Stimulated activated CD4-positive, alpha-beta T cell treated with anti-CD3 and anti-CD28 coated beads, Interleukin-1b, Interleukin-23, amount 100 ng/mL, for 24 hours (primary cell): ENCODE measurements at regions not wholly inside any gene's neighbourhood (a gene's known extent, or its start where the extent isn't known, plus 50 kb on each side); places are given as distances from the start of the nearest gene placed in this dataset.

Source experiments
- DNase-seq, 4 experiments: peaks; one replicate each; pipeline ENCODE4 v3.0.0-alpha.2; 2020; ENCODE audit warnings: low read depth in 4 of 4, low spot score in 1 of 4

DNA sequence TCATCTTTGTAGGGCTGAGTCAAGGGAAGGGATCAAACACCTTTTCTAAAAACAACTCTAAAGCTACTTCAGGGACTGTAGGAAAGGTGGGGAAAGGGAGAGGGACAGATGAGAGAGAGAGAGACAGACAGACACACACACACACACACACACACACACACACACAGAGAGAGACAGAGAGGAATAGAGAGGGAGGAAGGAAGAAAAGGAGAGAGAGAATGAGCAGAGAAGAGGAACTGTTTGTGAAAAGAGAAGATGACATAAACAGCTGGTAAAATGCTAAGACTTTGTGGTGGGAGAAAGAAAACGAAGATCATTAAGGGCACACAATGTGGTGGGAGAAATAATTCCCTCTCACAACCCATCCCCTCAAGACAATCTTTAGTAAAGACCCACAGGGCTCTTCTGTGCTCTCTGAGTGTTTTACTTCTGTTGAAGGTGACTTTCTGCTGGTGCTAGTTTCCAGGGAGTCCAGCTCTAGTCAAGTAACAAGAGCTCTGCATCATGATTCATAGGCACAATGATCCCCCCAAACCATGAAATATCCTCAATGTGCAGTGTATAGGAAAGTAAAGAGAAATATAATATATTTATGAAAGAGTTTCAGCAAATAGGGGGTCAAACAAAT lies 77.2 kb upstream of the STK17B start:
- no peak for DNase-seq

DNA sequence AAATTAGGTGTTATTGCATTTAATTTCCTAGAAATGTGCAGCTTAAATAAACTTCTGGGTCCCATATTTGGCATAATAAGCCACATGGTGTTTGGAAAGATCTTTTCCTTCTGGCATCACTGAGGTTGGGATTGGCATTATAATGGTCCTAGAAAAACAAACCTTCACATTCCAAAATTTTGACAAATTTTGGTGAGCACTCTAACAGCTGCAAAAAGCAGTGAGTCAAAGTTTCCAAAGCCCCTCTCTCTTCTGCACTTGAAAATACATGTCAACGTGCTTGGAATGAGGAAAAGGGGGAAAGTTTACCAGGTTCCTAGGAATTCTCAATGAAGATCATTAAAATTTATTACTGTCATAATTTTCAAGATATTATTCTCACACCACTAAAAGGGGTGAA lies 77.8 kb upstream of the STK17B start:
- DNase-seq, result no peak

- no peak for DNase-seq
Observed at GRCh38 chr2:196249860-196250259, 78.5 kb upstream of the STK17B start.

- DNase-seq, result no peak
Observed at GRCh38 chr2:196251132-196251531, 79.8 kb upstream of the STK17B start.

DNA sequence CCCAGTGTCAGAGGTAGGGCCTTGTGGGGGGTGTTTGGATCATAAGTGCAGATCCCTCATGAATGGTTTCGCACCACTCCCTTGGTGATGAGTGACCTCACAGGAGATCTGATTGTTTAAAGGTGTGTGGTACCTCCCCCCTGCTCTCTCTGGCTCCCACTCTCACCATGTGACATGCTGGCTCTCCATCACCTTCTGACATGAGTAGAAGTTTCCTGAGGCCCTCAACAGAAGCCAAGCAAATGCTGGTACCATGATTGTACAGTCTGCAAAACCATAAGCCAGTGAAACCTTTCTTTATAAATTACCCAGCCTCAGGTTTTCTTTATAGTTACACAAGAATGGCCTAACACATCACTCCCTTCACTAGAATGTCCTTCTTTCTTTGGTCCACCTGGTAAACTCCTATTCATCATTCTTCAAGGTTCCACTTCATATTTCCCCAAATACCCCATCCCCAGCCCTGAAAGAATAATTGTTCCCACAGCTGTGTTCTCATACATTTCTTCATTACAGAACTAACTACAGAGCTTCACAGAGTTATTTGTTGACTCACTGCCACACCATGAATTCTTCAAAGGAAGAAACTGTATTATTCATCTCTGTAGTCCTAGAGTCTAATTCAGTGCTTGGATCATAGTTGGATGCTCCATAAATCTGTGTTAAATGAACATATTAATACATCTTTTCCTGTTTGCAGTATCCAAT lies 81.2 kb upstream of the STK17B start:
- no peak for DNase-seq

GRCh38 chr2:196253116-196253480 lies 81.7 kb upstream of the STK17B start:
- no peak for DNase-seq

DNA sequence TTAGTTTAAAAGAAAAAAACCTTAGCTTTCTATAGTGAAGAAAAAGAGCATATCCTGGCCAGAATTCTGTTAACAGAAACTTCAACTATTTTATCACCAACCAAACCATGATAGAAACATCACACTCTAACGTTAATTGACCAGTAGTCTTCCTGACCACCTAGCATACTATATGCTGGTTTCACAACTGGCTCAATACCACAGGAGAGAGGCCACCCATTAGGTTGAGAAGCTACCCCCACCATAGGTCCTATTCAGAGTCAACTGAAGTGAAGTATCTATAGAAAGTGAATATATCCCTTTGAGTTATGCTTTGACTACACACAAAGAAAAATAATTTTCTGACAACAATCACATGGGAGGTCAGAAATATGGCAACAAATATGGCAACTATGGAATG lies 85.2 kb upstream of the STK17B start:
- DNase-seq, result no peak

DNA sequence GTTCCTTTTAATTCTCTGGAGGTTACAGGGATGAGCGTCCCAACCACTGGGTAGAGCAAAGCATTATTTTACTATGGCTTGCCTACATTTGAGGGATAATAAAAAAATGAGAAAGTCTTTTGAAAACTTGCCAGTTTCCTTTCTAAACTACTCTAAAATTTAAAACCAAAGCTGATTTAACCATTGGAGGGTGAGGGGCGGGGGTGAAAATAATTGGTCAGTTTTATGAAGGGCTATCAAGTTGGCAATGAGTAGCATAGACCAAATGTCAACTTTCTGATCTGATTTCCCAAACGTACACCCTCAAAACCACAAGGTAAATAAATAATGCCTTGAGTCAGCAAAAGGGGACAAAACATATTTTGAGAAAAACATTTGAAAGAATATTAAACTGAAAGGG lies 85.7 kb upstream of the STK17B start:
- DNase-seq, result no peak

- DNase-seq, result no peak
Observed at GRCh38 chr2:196258407-196258806, 87.0 kb upstream of the STK17B start.

GRCh38 chr2:196259507-196260481 lies 88.4 kb upstream of the STK17B start:
- DNase-seq, result no peak

DNA sequence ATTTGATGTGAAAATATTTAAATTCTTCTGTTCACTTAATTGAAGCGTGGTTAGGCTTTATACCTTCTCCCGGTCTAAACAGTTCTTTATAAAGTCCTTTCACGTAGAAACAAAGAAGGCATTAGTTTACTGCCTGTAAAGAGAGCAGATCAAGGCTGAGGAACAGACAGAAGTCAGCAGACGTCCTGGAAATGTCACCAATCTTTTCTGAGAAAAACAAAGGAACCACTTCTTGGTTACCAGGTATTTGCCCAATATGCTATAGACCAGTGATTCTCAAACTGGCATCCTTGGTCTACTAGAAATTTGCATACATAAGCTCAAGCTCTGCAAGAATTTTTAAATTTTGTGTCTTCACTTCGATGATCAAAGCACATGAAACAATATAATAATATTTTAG lies 89.2 kb upstream of the STK17B start:
- DNase-seq, result no peak

DNA sequence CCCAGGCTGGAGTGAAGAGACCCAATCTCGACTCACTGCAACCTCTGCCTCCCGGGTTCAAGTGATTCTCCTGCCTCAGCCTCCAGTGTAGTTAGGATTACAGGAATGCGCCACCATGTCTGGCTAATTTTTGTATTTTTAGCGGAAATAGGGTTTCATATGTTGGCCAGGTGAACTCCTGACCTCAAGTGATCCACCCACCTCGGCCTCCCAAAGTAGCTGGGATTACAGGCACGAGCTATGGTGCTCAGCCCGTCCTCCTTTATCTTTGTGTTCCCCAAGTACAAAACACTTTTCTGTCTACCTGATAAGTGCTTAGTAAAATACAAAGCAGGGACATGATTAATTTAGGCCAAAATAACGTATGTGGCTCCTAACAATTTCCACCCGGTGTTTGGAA lies 91.2 kb upstream of the STK17B start:
- DNase-seq, result no peak

DNA sequence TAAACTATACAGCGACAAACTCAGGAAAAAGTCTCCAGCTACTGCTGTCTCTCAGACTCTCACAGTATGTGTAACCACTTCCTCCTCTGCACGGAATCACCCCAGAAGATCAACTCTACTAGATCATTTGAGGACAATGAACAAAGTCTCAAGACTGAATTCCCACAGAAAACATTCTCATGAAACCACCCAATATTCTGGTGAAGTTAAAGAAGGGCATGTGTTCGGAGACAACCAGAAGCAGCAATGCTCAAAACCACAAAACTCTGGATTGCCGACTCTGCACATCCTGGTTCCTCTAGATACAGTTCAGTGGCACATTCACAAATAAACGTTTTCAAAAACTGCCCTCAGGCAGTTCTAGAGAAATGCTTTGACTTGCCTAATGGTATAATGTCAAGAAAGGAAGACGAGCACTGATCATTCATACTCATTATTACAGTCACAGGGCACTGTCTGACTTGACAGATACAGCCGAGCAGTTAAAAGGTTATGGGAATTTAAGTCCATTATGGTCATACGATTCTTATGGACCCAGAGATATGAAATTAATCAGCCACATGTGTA lies 91.9 kb upstream of the STK17B start:
- no peak for DNase-seq

- DNase-seq, result no peak
Observed at GRCh38 chr2:196266351-196266750, 95.0 kb upstream of the STK17B start.

GRCh38 chr2:196266855-196267254 lies 95.5 kb upstream of the STK17B start:
- DNase-seq, result no peak

GRCh38 chr2:196268025-196268424 lies 96.6 kb upstream of the STK17B start:
- no peak for DNase-seq

DNA sequence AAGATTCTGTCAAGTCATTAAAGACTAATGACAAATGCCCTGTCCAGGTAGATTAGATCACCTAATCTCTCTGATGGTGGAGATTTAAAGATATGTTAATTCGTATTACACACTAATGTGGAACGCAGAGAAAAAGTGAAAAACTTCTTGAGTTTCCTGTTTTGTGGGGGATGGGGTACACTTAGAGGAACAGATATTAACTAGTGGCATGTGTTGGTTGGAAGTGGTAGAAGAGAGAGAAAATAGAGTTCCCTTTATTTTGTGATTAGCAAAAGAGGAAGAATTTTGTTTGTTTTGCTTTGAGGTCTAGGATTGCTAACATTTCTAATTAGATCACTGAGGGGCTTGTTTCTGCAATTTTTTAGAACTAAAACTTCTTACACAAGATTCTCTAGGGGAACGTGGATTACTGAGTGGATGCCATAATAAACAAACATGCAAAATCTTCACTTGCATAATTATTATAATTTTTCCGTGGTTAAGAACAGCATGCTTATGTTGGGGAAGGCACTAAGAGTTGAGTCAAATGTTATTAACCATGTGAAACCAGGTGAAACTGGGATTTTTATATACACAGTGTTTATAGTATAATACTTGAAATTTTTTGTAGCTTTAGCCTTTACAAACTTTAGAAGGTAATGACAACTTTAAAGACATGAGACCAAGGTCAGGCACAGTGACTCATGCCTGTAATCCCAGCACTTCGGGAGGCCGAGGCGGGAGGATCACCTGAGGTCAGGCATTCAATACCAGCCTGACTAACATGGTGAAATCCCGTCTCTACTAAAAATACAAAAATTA lies 97.4 kb upstream of the STK17B start:
- no peak for DNase-seq

DNA sequence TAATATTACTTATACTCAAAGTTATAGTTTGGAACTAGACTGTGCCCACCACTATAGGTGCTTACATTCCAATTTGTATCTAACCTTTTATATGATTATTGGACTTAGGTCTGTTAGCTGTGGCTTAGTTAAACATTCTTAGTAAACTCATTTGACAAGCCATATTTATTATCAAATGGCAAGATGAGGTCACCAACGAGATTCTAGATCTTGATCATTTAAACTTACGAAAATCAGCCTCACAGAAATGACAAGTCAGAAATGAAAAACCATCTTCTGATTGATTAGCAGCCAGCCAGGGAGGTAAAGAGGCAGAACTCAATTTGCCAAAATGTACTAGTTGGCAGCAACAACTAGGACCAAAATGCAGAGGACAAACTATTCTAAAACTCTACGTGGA lies 100.4 kb upstream of the STK17B start:
- no peak for DNase-seq

DNA sequence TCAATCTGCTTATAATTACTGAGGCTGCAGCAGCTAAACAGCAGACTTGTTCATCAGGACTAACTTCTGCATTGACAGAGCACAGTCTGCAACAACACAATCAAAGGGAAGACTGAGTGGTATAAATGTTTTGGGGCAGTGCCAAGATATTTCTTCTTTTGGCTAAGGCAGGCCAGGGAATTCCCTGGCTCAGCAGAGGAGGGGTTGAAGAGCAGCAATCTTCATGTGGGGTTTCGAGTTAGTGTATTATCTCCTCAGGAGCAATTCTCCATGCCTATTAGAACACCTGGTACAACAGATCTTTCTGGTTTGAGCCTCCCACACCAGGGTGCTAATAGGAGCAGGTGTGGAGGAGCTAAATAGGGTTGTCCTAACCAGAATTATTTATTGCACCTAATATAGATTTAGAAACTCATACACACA lies 103.0 kb upstream of the STK17B start:
- no peak for DNase-seq

DNA sequence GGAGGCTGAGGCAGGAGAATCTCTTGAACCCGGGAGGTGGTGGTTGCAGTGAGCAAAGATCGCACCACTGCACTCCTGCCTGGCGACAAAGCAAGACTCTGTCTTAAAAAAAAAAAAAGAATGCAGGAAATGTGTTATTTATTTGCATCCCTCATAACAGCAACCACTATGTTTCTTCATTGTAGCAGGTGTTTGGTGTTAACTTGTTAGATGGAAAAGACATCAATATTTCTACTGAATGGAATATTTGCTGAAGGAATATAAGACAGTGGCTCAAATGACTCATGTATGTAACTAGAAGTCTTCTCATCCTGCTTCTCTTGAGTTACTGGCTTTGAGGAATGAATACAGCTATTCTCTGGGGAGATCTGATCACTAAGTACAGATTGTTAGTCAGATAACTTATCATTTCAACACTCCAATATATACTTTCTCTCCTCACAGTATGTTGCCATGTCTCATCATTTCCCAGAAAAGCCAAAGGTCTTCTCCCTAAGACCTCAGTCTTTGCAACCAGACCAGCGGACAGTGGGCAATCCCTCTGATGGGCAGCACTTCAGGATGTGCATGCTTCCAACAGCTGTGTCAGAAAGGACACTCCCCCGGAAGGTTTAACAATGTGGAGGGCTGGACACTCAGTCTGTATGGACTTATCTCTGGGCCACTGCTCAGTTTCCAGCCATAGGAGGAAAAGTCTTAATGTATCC lies 104.4 kb upstream of the STK17B start:
- no peak for DNase-seq
